ENCODE measurements at regions not wholly inside any gene's neighbourhood (a gene's known extent, or its start where the extent isn't known, plus 50 kb on each side); places are given as distances from the start of the nearest gene placed in this dataset.

GRCh38 chr22:44610071-44610470 is 91.9 kb upstream of the PRR5 start:
- Histone ChIP-seq H3K27ac (ENCODE audit: low read depth, low read length) (no peak overlapping the region), H3K4me1 (ENCODE audit: control insufficient read depth in 1 of 2, insufficient read depth in 2 of 2, low read length in 2 of 2) (no peaks in the 10 kb centered on the region), H4K20me1 (ENCODE audit: insufficient read depth) (no peaks in the 10 kb centered on the region), H3K36me3 (ENCODE audit: control insufficient read depth in 1 of 2, insufficient read depth in 2 of 2, low read length in 2 of 2) (no peaks in the 10 kb centered on the region), H3K9ac (ENCODE audit: low read length) (no peak overlapping the region), H2AFZ (ENCODE audit: low read depth, low read length, poor library complexity, severe bottlenecking) (no peak overlapping the region), H3K4me2 (ENCODE audit: low read length) (no peak overlapping the region), H3K9me3 (ENCODE audit: control insufficient read depth in 1 of 2, insufficient read depth in 1 of 2, low read depth in 1 of 2, low read length in 2 of 2) (peaks cover 4 to 8% of the 10 kb centered on the region in 2 experiments; a peak in 2 of 4 replicates), H3K9me2 (ENCODE audit: insufficient read depth) (no peaks in the 10 kb centered on the region), H3K27me3 (ENCODE audit: insufficient read depth, low read length) (0 out of 2 replicates have a peak, but pooled peaks cover 4% of the 10 kb centered on the region), H3K79me2 (ENCODE audit: insufficient read depth, low read length) (no peaks in the 10 kb centered on the region), H3K4me3 (replicated peaks in 1 of 2; ENCODE audit: low read depth in 1 of 2, low read length in 2 of 2) (no peak overlapping the region)
- no peak for DNase-seq (ENCODE audit: low read depth, low spot score)
- TF ChIP-seq EGR1 (IDR thresholded peaks at IDR 0.05; ENCODE audit: low read depth) = no peak
- no peak for TF ChIP-seq SP1 (IDR thresholded peaks at IDR 0.05; ENCODE audit: low read depth)
- no peak for TF ChIP-seq MAX (IDR thresholded peaks at IDR 0.05)
- no peak for TF ChIP-seq SRF (IDR thresholded peaks at IDR 0.05; ENCODE audit: low read depth)
- TF ChIP-seq ZBTB33 (IDR thresholded peaks at IDR 0.05; ENCODE audit: extremely low read depth, insufficient replicate concordance, low read length) = no peak
- no peak for TF ChIP-seq EZH2 (IDR thresholded peaks at IDR 0.05)
- no peak for TF ChIP-seq ELF1 (IDR thresholded peaks at IDR 0.05; ENCODE audit: borderline replicate concordance, low read depth)
- no peak for TF ChIP-seq RAD21 (IDR thresholded peaks at IDR 0.05; ENCODE audit: low read depth)
- TF ChIP-seq POLR2AphosphoS5 (IDR thresholded peaks at IDR 0.05; ENCODE audit: low read depth, low read length) = no peak
- TF ChIP-seq FOSL1 (IDR thresholded peaks at IDR 0.05; ENCODE audit: low read depth) = no peak
- TF ChIP-seq JUND (IDR thresholded peaks at IDR 0.05) = no peak
- no peak for TF ChIP-seq ZFX (IDR thresholded peaks at IDR 0.05)
- TF ChIP-seq POLR2A (IDR thresholded peaks at IDR 0.05; ENCODE audit: borderline replicate concordance, extremely low read depth, insufficient read depth, insufficient read length) = no peak
- no peak for TF ChIP-seq TCF7L2 (IDR thresholded peaks at IDR 0.05; ENCODE audit: borderline replicate concordance, extremely low read depth, insufficient read depth, insufficient read length)
- TF ChIP-seq EZH2phosphoT487 (IDR thresholded peaks at IDR 0.05; ENCODE audit: borderline replicate concordance) = no peak
- TF ChIP-seq REST (IDR thresholded peaks at IDR 0.05; ENCODE audit: low read depth) = no peak
- TF ChIP-seq ZNF274 (IDR thresholded peaks at IDR 0.05; ENCODE audit: low read depth, low read length) = no peak
- ChIA-PET CTCF (no interaction called here), POLR2A (no interaction called here), RAD21 (ENCODE audit: low non-redundant PET in 1 of 2, low total read pairs in 2 of 2, uncharacterized antibody in 2 of 2, unreplicated experiment in 2 of 2) (no interaction called here)
- intact Hi-C loops (cut with micrococcal nuclease) = no loop called here
- BruUV-seq (replicated peaks) = no TSS peak
- ATAC-seq = no peak
